Activated gamma-delta T cell treated with anti-CD3 and anti-CD28 coated beads, Interleukin-2, amount 50 U/mL, for 16 hours (primary cell): ENCODE measurements at regions not wholly inside any gene's neighbourhood (a gene's known extent, or its start where the extent isn't known, plus 50 kb on each side); places are given as distances from the start of the nearest gene placed in this dataset.
"Not testable (repeated sequence)": the region's sequence is repeated elsewhere in the genome, so short reads cannot be mapped to it uniquely, and the experiment has no call there.

Source experiments
- DNase-seq: peaks from one replicate; pipeline ENCODE4 v3.0.0-alpha.2; 2020; ENCODE audit warnings: low read depth

GRCh38 chr1:14261395-14261794 is 337.1 kb upstream of the KAZN start:
- DNase-seq, result no peak

DNA sequence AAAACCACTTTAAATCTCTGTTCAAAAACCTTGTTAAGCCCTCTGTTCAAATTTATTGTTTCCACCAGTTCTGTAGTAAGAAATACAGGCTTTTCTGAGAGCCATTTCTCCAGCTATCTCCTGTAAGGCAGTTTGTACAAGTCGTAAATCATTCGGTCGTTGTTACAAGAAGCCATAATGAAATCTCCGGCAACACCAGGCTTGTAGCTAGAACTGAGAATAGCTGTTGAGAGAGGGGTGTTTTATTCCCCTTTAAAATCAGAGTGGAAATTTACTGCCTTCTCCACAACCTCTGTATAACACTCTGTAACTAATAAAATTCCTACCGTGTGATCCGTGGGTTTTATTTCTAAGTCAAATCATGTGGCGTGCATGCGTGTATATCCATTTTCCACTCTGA is 335.8 kb upstream of the KAZN start:
- no peak for DNase-seq

DNA sequence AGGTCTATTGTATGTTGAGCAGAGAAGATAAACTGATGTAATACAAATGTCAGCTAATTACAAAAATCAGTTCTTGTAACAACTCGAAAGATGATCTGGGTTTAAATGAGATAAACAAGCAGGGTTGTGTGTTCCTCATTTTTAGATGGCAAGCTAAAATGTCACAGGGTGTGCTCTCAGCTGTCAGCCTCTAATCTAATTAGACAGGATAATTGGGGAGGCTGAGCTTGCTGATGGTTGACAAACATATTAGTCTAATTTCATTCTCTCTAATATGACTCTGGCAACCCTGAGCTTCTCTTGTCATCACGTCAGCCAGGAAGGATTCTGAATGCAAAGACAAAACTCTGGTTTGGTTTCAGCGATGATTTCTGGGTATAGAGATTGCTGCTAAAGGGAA is 335.3 kb upstream of the KAZN start:
- DNase-seq, result no peak

GRCh38 chr1:14263671-14264070 is 334.8 kb upstream of the KAZN start:
- no peak for DNase-seq

DNA sequence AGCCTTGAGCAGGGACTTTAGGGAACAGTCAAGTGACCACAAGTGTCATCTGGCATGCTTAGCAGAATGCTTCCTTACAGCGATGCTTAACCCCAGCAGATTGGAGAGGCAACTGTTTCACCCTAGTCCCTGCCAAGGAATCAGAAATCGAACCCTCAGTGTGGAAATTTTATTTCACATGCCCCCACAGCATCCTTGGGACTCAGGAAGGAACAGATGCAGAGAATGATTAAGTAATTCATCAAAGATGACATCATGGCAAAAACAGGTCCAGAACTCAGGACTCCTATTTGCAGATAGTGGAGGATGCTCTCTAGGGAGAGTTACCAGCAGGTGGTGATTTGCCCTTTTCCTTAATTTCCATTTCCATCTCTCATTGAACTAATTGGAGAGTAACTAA is 333.0 kb upstream of the KAZN start:
- no peak for DNase-seq

DNA sequence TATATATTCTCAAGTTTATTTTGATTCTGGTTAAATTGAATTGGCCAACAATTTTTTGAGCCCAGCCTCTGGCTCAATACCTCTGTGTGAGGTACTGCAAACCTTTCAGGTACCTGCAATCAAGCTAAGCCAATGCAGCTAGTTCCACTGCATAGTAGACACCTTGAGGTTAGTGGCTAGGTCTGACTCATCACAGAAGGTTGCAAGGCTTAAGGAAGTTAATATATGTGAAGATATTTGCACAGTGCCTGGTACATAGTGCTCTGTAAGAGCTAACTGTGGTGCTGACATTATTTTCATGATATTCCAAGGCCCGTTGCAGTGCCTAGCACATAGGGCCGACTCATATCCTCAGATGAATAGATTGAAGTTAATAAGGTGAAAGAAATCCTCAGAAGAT is 330.5 kb upstream of the KAZN start:
- no peak for DNase-seq

DNA sequence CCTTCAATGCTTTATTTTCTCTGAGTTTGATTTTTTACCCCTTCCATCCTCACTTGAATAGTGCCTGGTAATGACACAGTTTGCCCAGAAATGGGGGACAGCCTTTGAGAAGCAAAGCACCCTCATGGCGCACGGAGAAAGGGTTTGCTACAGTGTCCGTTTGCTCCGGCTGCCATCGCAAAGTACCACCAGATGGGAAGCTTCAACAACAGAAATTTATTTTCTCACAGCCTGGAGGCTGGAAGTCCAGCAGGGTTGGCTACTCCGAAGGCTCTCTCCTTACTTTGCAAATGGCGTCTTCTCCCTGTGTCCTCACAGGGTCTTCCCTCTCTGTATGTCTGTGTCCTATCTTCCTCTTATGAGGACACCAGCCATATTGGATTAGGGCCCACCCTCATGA is 327.7 kb upstream of the KAZN start:
- DNase-seq, result no peak

DNA sequence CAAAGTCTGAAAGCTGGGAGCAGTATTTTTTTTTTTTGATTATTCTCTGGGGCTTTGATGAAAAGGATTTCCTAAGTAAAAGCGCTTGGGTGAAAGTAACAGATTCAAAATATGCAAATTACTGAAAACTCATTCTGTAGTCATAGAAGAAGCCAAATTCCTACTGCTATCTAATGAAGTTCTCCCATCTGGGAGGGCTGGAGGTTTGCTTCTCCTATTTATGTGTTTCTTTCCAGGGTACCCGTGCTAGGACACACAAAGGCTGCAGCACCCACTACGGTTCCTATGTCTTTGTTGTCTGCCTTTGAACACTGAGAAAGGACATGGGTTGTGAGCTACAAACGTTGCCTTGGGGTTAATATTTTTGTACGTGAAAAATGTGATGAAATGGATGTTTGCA is 324.7 kb upstream of the KAZN start:
- DNase-seq, result no peak

DNA sequence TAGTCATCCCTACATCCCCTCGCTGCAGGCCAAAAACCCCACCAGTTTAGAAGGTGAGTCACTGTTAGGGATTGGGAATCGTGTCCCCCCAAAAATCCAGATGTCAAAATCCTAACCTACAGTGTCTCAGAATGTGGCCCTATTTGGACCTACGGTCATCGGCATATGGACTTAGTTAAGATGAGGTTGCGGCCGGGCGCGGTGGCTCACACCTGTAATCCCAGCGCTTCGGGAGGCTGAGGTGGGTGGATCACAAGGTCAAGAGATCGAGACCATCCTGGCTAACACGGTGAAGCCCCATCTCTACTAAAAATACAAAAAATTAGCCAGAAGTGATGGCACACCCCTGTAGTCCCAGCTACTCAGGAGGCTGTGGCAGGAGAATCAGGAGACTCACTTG is 318.6 kb upstream of the KAZN start:
- not testable (repeated sequence) for DNase-seq

DNA sequence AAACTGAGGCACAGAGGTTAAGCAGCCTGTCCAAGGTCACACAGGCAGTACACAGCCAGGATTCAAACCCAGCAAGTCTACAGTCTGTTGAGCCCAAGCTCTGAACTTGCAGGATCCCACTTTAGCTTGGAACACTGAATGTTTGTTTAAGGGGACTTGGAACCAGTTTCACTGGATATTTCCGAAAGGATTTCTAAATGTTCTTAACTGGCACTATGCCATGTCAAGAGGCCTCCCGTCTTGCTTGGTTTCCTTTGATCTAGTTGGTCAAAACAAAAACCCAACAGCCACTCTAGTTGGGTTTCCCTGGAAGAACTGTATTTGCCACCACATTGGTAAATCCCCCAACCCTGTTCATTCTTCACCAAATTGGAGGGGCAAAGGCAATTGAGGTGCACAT is 317.6 kb upstream of the KAZN start:
- no peak for DNase-seq

- DNase-seq, result no peak
Measured at GRCh38 chr1:14281412-14281811, 317.1 kb upstream of the KAZN start.

DNA sequence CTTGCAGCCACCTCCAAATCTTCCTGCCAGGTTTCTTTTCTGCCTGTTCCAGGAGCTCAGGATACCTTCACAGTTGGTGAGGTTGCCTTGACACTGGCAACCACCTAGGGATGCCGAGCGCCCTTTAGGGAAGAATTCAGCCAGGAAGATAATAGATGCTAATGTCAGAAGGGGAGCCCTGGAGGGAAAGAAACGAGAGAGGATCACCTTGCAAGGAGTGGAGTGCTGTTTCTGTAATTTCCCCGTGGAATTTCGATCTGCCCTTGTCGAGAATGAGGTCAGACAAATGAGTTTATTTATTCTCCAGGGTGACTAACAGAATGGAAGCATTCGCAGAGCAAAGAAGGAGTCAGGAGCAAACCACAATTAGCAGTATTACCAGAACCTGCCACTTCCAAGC is 315.8 kb upstream of the KAZN start:
- no peak for DNase-seq

- no peak for DNase-seq
Measured at GRCh38 chr1:14285238-14285637, 313.2 kb upstream of the KAZN start.

- not testable (repeated sequence) for DNase-seq
Measured at GRCh38 chr1:14291182-14291581, 307.3 kb upstream of the KAZN start.

DNA sequence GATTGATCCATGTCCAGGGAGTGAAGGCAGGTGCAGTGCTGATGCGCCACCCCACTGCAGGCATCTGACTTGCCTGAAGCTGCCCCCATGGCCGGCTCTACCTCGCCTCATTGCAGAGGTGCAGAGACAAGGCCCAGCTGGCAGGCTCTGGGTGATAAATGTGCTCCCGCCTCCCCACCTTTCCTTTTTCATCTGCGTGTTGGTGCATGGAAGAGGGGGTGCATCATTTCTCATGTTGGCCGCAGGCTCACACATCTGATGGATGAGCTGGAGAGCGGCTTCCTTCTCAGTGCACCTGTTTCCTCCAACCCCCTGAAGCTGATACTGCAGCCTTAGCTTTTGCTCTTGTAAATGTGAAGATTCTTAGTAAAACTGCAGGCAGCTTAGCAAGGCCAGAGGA is 306.0 kb upstream of the KAZN start:
- no peak for DNase-seq

DNA sequence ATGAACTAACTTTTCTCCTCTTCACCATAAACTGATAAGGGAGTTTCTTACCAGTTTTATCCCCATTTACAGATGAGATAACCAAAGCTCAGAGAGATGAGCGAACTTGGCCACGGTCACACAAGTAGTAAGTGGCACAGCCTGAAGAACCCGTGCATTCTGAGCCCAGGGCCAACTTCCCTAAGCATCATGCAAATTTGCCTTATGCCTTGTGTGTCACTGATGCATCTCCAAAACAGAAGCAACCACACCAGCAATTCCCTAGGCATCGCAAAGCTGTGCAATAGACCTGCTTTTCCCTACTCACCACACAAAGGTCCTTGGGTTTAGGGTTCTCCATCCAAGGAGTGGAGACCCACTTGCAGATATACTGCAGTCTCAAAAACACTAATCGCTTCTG is 304.5 kb upstream of the KAZN start:
- no peak for DNase-seq

GRCh38 chr1:14294860-14295536 is 303.5 kb upstream of the KAZN start:
- DNase-seq, result no peak

DNA sequence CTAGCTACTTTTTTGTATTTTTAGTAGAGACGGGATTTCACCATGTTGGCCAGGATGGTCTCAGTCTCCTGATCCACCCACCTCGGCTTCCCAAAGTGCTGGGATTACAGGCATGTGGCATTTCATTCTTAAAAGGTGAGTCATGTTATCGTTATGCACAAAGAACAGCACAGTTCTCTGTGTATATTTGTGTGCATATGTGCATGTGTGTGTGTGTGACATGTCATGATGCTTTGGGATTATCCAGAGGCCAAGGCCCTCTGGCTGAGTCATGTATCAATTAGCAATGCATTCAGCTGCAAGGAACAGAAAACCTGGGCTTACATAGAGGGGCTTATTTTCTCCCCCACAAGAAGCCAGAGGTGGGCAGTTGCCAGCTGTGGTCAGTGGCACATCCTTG is 301.7 kb upstream of the KAZN start:
- no peak for DNase-seq

DNA sequence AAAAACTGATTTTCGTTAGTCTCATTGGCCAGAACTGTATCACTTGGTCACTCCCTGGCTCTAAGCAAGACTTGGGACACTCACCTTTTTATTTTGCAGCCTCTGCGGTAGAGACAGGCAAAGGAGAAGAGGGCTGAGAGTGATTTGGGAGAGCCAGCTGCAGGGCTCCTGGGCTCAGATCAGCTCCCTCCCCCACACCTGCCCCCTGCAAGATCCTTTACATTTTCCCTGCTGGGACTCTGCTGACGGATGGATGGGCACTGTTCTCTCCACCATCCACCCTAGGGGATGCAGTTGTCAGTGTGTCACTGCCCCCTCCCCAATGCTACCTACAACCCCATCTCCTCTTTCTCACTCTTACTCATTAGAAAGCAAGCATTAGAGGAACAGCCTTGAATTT is 301.1 kb upstream of the KAZN start:
- DNase-seq, result no peak

- DNase-seq, result no peak
Measured at GRCh38 chr1:14298806-14299205, 299.7 kb upstream of the KAZN start.

- DNase-seq, result no peak
Measured at GRCh38 chr1:14300991-14301703, 297.3 kb upstream of the KAZN start.

GRCh38 chr1:14301704-14302024 is 296.8 kb upstream of the KAZN start:
- no peak for DNase-seq

DNA sequence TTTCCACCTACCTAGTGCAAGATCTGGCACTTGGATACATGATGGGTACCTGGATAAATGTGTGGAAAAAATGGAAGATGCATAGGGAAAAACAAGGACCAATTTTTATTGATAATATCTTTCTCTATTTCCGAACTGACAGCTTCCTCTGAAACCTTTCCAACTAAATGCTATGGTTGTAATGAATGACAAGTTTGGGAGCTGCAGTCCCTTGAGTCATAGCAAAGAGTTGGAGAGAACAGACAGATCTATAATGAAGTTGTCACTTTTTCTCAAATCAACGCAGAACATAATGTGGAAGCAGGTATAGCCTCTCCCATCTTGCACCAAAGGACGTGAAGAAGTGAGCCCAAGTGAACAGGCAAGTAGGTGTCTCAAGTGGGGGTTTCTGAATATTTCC is 296.5 kb upstream of the KAZN start:
- no peak for DNase-seq

GRCh38 chr1:14303011-14303410 is 295.5 kb upstream of the KAZN start:
- no peak for DNase-seq
